ENCODE measurements at regions not wholly inside any gene's neighbourhood (a gene's known extent, or its start where the extent isn't known, plus 50 kb on each side); places are given as distances from the start of the nearest gene placed in this dataset.

GRCh38 chr18:37710726-37711125 lies 145.1 kb upstream of the CELF4 start:
- TF ChIP-seq CTCF (IDR thresholded peaks at IDR 0.05; ENCODE audit: low read length) (no peak), EZH2 (IDR thresholded peaks at IDR 0.05; ENCODE audit: borderline replicate concordance, low read length) (no peak)
